ENCODE measurements at regions not wholly inside any gene's neighbourhood (a gene's known extent, or its start where the extent isn't known, plus 50 kb on each side); places are given as distances from the start of the nearest gene placed in this dataset.
"Not testable (repeated sequence)": the region's sequence is repeated elsewhere in the genome, so short reads cannot be mapped to it uniquely, and the experiment has no call there.

DNA sequence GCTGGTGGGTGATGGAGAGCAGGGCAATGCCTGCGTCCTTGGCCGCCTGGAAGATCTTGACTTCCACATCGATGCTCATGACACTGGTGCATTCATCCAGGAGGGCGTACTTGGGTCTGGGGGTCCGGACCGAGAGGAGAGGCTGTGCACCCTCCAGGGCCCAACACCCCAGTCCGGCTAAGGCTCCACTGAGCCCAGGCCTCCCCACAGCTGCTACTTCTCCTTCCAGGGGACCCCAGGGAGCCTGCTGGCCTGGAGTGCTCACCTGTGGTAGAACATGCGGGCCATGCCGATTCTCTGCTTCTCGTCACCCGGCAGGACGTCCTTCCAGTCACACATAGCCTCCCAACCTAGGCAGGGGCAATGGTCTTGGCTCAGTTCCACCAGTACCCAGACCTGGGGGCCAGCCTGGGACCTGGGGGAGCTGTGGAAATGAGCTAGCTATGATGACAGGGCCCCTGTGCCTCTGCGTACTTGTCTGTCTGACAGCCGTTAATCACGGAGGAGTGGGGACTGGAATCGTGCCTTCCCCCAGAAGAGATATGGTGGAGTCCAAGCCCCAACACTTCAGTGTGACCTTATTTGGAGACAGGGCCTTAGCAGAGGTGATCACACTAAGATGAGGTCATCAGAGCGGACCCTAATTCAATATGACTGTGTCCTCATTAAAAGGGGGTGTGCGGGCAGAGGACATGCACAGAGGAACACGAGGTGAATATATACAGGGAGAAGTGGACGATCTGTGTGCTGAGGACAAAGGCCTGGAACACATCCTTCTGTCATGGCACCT is 1073.3 kb downstream of the RPIA start:
- TF ChIP-seq, protein P1, sequence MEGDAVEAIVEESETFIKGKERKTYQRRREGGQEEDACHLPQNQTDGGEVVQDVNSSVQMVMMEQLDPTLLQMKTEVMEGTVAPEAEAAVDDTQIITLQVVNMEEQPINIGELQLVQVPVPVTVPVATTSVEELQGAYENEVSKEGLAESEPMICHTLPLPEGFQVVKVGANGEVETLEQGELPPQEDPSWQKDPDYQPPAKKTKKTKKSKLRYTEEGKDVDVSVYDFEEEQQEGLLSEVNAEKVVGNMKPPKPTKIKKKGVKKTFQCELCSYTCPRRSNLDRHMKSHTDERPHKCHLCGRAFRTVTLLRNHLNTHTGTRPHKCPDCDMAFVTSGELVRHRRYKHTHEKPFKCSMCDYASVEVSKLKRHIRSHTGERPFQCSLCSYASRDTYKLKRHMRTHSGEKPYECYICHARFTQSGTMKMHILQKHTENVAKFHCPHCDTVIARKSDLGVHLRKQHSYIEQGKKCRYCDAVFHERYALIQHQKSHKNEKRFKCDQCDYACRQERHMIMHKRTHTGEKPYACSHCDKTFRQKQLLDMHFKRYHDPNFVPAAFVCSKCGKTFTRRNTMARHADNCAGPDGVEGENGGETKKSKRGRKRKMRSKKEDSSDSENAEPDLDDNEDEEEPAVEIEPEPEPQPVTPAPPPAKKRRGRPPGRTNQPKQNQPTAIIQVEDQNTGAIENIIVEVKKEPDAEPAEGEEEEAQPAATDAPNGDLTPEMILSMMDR (IDR thresholded peaks at IDR 0.05; ENCODE audit: poor library complexity) = not testable (repeated sequence)
- not testable (repeated sequence) for TF ChIP-seq EZH2phosphoT487 (IDR thresholded peaks at IDR 0.05; ENCODE audit: low read depth, severe bottlenecking, unreplicated experiment)
